HCT116 (cell line): ENCODE measurements at regions not wholly inside any gene's neighbourhood (a gene's known extent, or its start where the extent isn't known, plus 50 kb on each side); places are given as distances from the start of the nearest gene placed in this dataset.

ENCODE experiments used
- ATAC-seq: fragments of 200-7000 bp; cut with Tn5 transposase; 2 replicates; pipeline ENCODE4 v1.9.1; 2020; ENCODE audit warnings: mild to moderate bottlenecking, moderate library complexity
- BruUV-seq: library from RNA; stranded (reverse); fragments of 400-500 nt; replicated peaks from 2 replicates; lab custom pipeline; 2021; lab: Mats Ljungman, UMichigan
- CTCF ChIA-PET: fragments of 300-600 bp; sonication (Branson Sonifier 250); formaldehyde crosslinking; loops from one replicate; lab custom pipeline; 2021; ENCODE audit warnings: antibody characterized with exemption; lab: Charles Lee
- POLR2A ChIA-PET: fragments of 300-600, 350-600 bp; sonication (Branson Sonifier 250); formaldehyde crosslinking; loops from one replicate; lab custom pipeline; 2021; ENCODE audit warnings: antibody characterized with exemption; lab: Charles Lee
- RAD21 ChIA-PET, 2 experiments: fragments of 300-600 bp; sonication (Branson Sonifier 250); formaldehyde crosslinking; loops; one replicate each; lab custom pipeline; 2023; ENCODE audit warnings: low total read pairs in 2 of 2; ENCODE audit not compliant: uncharacterized antibody in 2 of 2, unreplicated experiment in 2 of 2, low non-redundant PET in 1 of 2; lab: Charles Lee
- DNase-seq: peaks from one replicate; pipeline ENCODE4 v3.0.0-alpha.2; 2010; ENCODE audit warnings: low read depth, low spot score
- H2AFZ ChIP-seq: fragments of 200-600 bp; shearing (Covaris generic), sonication (generic); 2 replicates; pipeline ENCODE4 v1.6.1; 2017; ENCODE audit warnings: low read depth, mixed run types, mixed read lengths, antibody characterized with exemption, low read length; ENCODE audit not compliant: poor library complexity, severe bottlenecking
- H3K27ac ChIP-seq: 2 replicates; pipeline ENCODE4 v1.5.1; 2012; ENCODE audit warnings: low read depth, low read length
- H3K27me3 ChIP-seq: fragments of 200-600 bp; sonication (generic); 2 replicates; pipeline ENCODE4 v1.6.1; 2016; ENCODE audit warnings: mixed run types, low read length, mixed read lengths; ENCODE audit not compliant: insufficient read depth
- H3K36me3 ChIP-seq, 2 experiments: fragments of 200-500 bp in 1 of 2; fragments of 200-600 bp in 1 of 2; sonication (Bioruptor generic) in 1 of 2; sonication (generic) in 1 of 2; 2 replicates each; pipeline versions ENCODE4 v1.5.1 to v1.6.1; 2014 to 2016; ENCODE audit warnings: low read length in 2 of 2, inconsistent platforms in 1 of 2, mixed read lengths in 1 of 2, mixed run types in 1 of 2; ENCODE audit not compliant: insufficient read depth in 2 of 2, control insufficient read depth in 1 of 2
- H3K4me1 ChIP-seq, 2 experiments: fragments of 200-600 bp in 1 of 2; sonication (generic) in 1 of 2; 2 replicates each; pipeline versions ENCODE4 v1.5.1 to v1.6.1; 2012 to 2017; ENCODE audit warnings: low read length in 2 of 2, inconsistent platforms in 1 of 2, mild to moderate bottlenecking in 1 of 2, mixed read lengths in 1 of 2, mixed run types in 1 of 2, moderate library complexity in 1 of 2; ENCODE audit not compliant: insufficient read depth in 2 of 2, control insufficient read depth in 1 of 2
- H3K4me2 ChIP-seq: fragments of 200-600 bp; sonication (generic); 2 replicates; pipeline ENCODE4 v1.6.1; 2017; ENCODE audit warnings: mixed run types, low read length, mixed read lengths
- H3K4me3 ChIP-seq, 2 experiments: fragments of 200-600 bp in 1 of 2; sonication (generic) in 1 of 2; replicated peaks in 1 of 2; 2 replicates each; pipeline ENCODE4 v1.5.1; 2011 to 2016; ENCODE audit warnings: low read length in 2 of 2, control low read depth in 1 of 2, low read depth in 1 of 2, mild to moderate bottlenecking in 1 of 2, mixed read lengths in 1 of 2, mixed run types in 1 of 2
- H3K79me2 ChIP-seq: fragments of 200-600 bp; sonication (generic); 2 replicates; pipeline ENCODE4 v1.6.1; 2017; ENCODE audit warnings: mild to moderate bottlenecking, mixed run types, low read length, moderate library complexity, mixed read lengths; ENCODE audit not compliant: insufficient read depth
- H3K9ac ChIP-seq: fragments of 200-600 bp; sonication (generic); 2 replicates; pipeline ENCODE4 v1.6.1; 2016; ENCODE audit warnings: low read length, mixed read lengths
- H3K9me2 ChIP-seq: fragments of 200-600 bp; sonication (generic), shearing (Covaris generic); 2 replicates; pipeline ENCODE4 v1.6.1; 2017; ENCODE audit warnings: mixed run types, mild to moderate bottlenecking, moderate library complexity; ENCODE audit not compliant: insufficient read depth
- H3K9me3 ChIP-seq, 2 experiments: fragments of 200-500 bp in 1 of 2; fragments of 200-600 bp in 1 of 2; sonication (Bioruptor generic) in 1 of 2; sonication (generic) in 1 of 2; 2 replicates each; pipeline ENCODE4 v1.6.1; 2014 to 2017; ENCODE audit warnings: low read length in 2 of 2, mixed read lengths in 2 of 2, inconsistent platforms in 1 of 2, low read depth in 1 of 2, mild to moderate bottlenecking in 1 of 2, mixed run types in 1 of 2, moderate library complexity in 1 of 2; ENCODE audit not compliant: control insufficient read depth in 1 of 2, insufficient read depth in 1 of 2
- H4K20me1 ChIP-seq: fragments of 200-600 bp; sonication (generic), shearing (Covaris generic); 2 replicates; pipeline ENCODE4 v1.6.1; 2017; ENCODE audit warnings: mixed run types, mild to moderate bottlenecking, moderate library complexity; ENCODE audit not compliant: insufficient read depth
- CBX3 ChIP-seq: IDR thresholded peaks from 2 replicates; pipeline ENCODE4 v1.6.1; 2012; ENCODE audit warnings: low read depth
- EGR1 ChIP-seq: IDR thresholded peaks from 2 replicates; pipeline ENCODE4 v1.6.1; 2012; ENCODE audit warnings: low read depth
- ELF1 ChIP-seq: IDR thresholded peaks from 2 replicates; pipeline ENCODE4 v1.6.1; 2012; ENCODE audit warnings: low read depth, borderline replicate concordance
- EZH2phosphoT487 ChIP-seq: fragments of 200-600 bp; IDR thresholded peaks from 2 replicates; pipeline ENCODE4 v1.6.1; 2018; ENCODE audit warnings: antibody characterized with exemption, borderline replicate concordance
- REST ChIP-seq: IDR thresholded peaks from 2 replicates; pipeline ENCODE4 v1.6.1; 2012; ENCODE audit warnings: low read depth
- SIN3A ChIP-seq: IDR thresholded peaks from 2 replicates; pipeline ENCODE4 v1.6.1; 2012; ENCODE audit warnings: low read depth
- SP1 ChIP-seq: IDR thresholded peaks from 2 replicates; pipeline ENCODE4 v1.6.1; 2012; ENCODE audit warnings: low read depth
- TCF7L2 ChIP-seq: IDR thresholded peaks from 2 replicates; pipeline ENCODE4 v1.7.0; 2011; ENCODE audit warnings: borderline replicate concordance, inconsistent platforms; ENCODE audit not compliant: insufficient read depth, insufficient read length; ENCODE audit errors: extremely low read depth
- ZFX ChIP-seq: fragments of 450-650 bp; IDR thresholded peaks from 2 replicates; pipeline ENCODE4 v1.6.1; 2017
- ZNF274 ChIP-seq: fragments of 200-500 bp; sonication (Bioruptor generic); IDR thresholded peaks from 2 replicates; pipeline ENCODE4 v1.6.1; 2014; ENCODE audit warnings: mild to moderate bottlenecking, low read depth, low read length, inconsistent platforms
- intact Hi-C: fragments of 100-400 bp; cut with micrococcal nuclease; formaldehyde crosslinking; loops from 2 replicates; pipeline ENCODE4 v1.10.0; 2022
- TF ChIP-seq, protein P1 (sequence below): IDR thresholded peaks from 2 replicates; pipeline ENCODE4 v1.6.1; 2012
- TF ChIP-seq, protein P2 (sequence below), 3 experiments: fragments of 200-600 bp in 1 of 3; sonication (generic) in 1 of 3; IDR thresholded peaks in 2 of 3; conservative IDR thresholded peaks in 1 of 3; 2 replicates each; pipeline ENCODE4 v1.5.1; 2012 to 2017; ENCODE audit warnings: low read depth in 2 of 3, low read length in 2 of 3, antibody characterized with exemption in 1 of 3, borderline replicate concordance in 1 of 3, control low read depth in 1 of 3, mild to moderate bottlenecking in 1 of 3, mixed read lengths in 1 of 3, mixed run types in 1 of 3, moderate library complexity in 1 of 3; ENCODE audit not compliant: insufficient read depth in 1 of 3
- TF ChIP-seq, protein P3 (sequence below): IDR thresholded peaks from 2 replicates; pipeline ENCODE4 v1.6.1; 2011; ENCODE audit warnings: mild to moderate bottlenecking, low read length, moderate library complexity; ENCODE audit not compliant: insufficient replicate concordance; ENCODE audit errors: extremely low read depth

- Histone ChIP-seq H2AFZ (no peak overlapping the region), H3K9me3 (no peaks in the 10 kb centered on the region), H3K9ac (no peak overlapping the region), H3K4me3 (no peak overlapping the region), H3K4me1 (peaks cover 19 to 32% of the 10 kb centered on the region in 2 experiments), H4K20me1 (no peaks in the 10 kb centered on the region), H3K4me2 (no peak overlapping the region), H3K9me2 (no peaks in the 10 kb centered on the region), H3K36me3 (no peaks in the 10 kb centered on the region), H3K79me2 (no peaks in the 10 kb centered on the region), H3K27me3 (no peaks in the 10 kb centered on the region), H3K27ac (no peak overlapping the region)
- intact Hi-C loops, result no loop called here
- no peak for ATAC-seq
- ChIA-PET CTCF (no interaction called here), RAD21 (no interaction called here), POLR2A (no interaction called here)
- no peak for TF ChIP-seq SP1
- no peak for TF ChIP-seq REST
- TF ChIP-seq, protein P1, sequence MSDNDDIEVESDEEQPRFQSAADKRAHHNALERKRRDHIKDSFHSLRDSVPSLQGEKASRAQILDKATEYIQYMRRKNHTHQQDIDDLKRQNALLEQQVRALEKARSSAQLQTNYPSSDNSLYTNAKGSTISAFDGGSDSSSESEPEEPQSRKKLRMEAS, result no peak
- no peak for TF ChIP-seq ZNF274
- TF ChIP-seq, protein P2, sequence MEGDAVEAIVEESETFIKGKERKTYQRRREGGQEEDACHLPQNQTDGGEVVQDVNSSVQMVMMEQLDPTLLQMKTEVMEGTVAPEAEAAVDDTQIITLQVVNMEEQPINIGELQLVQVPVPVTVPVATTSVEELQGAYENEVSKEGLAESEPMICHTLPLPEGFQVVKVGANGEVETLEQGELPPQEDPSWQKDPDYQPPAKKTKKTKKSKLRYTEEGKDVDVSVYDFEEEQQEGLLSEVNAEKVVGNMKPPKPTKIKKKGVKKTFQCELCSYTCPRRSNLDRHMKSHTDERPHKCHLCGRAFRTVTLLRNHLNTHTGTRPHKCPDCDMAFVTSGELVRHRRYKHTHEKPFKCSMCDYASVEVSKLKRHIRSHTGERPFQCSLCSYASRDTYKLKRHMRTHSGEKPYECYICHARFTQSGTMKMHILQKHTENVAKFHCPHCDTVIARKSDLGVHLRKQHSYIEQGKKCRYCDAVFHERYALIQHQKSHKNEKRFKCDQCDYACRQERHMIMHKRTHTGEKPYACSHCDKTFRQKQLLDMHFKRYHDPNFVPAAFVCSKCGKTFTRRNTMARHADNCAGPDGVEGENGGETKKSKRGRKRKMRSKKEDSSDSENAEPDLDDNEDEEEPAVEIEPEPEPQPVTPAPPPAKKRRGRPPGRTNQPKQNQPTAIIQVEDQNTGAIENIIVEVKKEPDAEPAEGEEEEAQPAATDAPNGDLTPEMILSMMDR (IDR thresholded peaks at IDR 0.05 in 2 of 3, conservative IDR thresholded peaks at IDR 0.05 in 1 of 3; ENCODE audit: borderline replicate concordance in 1 of 3, insufficient read depth in 1 of 3, low read depth in 2 of 3, low read length in 2 of 3), result no peak
- TF ChIP-seq, protein P3, sequence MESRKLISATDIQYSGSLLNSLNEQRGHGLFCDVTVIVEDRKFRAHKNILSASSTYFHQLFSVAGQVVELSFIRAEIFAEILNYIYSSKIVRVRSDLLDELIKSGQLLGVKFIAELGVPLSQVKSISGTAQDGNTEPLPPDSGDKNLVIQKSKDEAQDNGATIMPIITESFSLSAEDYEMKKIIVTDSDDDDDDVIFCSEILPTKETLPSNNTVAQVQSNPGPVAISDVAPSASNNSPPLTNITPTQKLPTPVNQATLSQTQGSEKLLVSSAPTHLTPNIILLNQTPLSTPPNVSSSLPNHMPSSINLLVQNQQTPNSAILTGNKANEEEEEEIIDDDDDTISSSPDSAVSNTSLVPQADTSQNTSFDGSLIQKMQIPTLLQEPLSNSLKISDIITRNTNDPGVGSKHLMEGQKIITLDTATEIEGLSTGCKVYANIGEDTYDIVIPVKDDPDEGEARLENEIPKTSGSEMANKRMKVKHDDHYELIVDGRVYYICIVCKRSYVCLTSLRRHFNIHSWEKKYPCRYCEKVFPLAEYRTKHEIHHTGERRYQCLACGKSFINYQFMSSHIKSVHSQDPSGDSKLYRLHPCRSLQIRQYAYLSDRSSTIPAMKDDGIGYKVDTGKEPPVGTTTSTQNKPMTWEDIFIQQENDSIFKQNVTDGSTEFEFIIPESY, result no peak
- no peak for TF ChIP-seq ELF1
- no peak for TF ChIP-seq TCF7L2
- no peak for TF ChIP-seq SIN3A
- TF ChIP-seq EGR1, result no peak
- TF ChIP-seq CBX3, result no peak
- no peak for TF ChIP-seq ZFX
- TF ChIP-seq EZH2phosphoT487, result no peak
- no TSS peak for BruUV-seq
- no peak for DNase-seq
Measured at GRCh38 chr2:240377366-240377765, 58.1 kb upstream of the GPC1 start.
